Stimulated activated CD4-positive, alpha-beta T cell treated with anti-CD3 and anti-CD28 coated beads, Interleukin-1b, Interleukin-23, amount 100 ng/mL, for 4 hours (primary cell): ENCODE measurements at regions not wholly inside any gene's neighbourhood (a gene's known extent, or its start where the extent isn't known, plus 50 kb on each side); places are given as distances from the start of the nearest gene placed in this dataset.

Experiments
- DNase-seq, 2 donors: peaks; one replicate each; pipeline ENCODE4 v3.0.0-alpha.2; 2020; ENCODE audit warnings: low read depth in 2 of 2

DNA sequence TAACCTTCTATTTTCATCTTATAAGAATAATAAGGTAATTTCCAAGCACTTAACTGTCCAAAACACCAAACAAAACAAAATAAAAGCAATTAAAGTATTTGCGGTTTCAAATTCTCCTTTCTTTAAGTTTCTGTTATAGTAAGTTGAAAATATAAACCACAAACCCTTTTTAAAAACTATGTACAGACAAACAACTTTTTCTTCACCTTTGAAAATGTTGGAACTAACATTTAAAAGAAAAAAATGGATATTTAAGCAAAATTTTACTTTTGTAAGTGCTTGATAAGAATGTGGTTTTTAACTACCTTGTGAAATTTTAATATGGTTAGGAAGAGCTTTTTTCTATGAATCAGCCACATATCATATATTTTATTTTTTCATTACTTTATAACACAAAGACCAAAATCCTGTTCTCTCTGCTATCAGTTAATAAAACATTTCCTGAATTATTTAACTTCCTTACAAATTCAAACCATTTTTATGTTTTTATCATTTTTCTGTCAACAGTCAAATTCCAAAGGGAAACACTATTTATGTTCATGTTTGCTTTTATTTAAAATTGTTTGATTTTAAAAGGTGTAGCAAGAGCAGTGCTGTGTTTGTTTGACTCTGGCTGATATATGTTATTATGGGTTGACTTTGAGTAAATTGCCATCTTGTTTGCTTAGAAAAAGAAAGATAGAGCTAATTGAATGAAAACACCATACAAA is 554.1 kb upstream of the KLHL1 start:
- DNase-seq: no peak

DNA sequence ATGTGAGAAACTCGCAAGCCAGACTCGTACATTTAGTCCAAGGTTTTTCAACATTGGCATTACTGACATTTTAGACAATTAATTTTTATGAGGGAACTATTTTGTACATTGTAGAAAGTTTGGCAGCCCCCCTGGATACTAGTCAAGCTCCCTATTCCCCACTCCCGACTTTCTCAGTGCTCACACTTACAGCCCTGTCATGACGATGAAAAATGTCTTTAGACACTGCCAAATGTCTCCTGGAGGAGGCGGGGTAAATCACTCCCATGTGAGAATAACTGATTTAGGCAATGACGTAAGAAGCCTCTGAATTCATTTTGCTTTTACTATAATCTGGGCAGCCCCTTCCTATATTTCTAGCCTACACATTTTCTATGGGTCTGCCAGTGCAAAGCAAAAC is 535.8 kb upstream of the KLHL1 start:
- DNase-seq: no peak

DNA sequence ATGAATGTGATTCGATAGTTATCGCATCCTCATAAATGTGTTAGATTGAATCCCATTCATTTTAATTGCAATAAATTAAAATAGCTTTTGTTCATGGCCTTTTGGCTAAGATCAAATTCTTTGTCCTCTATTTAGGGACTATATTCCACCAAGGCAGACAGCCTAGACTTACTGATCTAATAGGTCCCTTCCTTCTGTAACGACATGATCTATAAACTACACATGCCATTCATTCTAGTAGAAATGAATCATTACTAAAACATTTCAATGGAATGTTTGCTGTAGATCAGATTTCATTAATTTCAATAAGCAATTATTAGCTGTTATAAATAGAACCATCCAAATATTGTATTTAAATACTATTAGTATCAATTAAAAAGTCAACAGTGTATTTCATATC is 526.6 kb upstream of the KLHL1 start:
- no peak for DNase-seq

DNA sequence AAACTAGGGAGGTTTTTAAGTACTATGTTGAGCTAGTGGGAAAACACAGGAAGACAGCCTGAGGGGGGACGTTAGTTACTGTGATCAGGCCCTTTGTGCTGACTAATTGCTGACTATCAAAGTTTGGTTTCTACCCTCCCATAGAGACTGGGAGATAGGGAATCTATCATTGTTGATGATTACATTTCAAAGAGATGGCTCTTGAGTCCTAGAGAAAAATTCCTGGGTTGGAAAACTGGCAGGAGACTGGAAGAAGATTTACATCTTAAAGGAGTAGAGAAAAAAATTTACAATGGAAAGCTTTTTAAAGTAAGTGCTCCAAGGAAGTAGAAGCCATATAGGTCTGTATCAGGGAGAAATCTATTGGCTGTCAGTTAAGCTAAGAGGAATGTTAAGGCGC is 522.0 kb upstream of the KLHL1 start:
- no peak for DNase-seq

DNA sequence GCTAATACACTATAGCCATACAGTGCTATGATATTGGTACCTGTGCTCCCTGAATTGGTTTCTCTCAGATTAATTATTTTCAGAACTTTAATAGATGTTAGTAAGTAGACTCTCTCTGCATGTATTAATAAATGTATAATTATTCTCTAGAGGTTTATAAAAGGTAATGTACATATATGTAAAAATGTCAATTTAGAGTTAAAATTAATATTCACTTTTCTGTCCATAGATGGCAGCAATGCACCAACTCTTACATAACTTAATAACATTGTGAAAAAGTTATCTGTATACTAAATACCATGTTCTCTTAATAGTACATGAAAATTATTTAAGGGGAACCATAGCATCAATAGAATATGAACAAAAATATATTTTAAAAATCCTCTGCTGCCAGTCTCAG is 515.0 kb upstream of the KLHL1 start:
- DNase-seq: no peak

DNA sequence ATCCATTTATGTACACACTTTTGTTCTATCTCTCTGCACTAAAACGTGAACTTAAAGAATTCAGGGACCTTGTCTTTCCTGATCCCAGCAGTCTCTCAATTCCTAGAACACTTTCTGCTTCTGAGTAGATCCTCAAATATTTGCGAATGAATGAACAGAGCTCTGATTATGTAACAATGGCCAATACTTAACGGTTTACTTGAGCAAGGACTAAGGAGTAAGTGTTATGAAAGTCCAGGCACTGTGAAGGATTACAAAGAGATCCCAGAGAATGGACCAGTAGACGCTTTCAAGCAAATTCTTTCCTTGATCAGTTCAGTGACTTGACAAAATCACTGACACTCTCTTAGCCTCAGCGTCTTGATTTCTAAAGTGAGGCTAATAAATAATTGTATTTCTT is 514.5 kb upstream of the KLHL1 start:
- no peak for DNase-seq

DNA sequence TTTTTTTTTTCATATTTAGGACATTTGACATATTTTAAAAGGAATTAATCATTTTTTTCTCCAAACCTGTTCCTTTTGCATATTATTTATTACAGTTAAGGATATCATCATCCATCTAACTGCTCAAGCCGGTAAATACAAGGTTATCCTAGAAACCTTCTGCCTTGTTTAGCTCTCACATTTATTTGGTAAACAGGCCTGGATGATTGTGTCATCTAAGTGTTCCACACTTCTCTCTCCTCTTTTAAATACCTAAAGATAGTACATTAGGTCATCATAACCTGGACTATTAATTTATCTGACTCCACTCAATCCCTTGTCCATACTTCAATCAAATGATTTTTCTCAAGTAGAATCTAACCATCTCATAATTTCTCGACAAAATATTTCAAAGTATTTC is 511.7 kb upstream of the KLHL1 start:
- DNase-seq: no peak

DNA sequence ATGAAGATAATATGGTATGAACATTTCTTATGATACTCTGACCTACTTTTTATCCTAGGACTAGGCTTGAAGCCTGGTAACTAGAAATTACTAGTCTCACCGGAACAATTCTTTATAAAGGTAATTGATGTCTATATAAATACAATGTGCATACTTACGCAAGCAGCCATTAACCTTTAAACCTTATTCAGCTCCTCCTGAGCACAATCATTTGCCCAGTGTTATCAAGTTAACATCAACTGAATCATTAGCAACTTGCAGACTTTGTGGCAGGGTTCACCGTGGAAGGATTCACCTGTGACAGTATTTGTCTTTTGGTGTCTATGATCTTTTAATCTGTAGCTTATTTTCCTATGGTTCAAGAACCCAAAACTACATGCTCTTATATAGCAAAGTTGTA is 508.6 kb upstream of the KLHL1 start:
- DNase-seq: no peak

DNA sequence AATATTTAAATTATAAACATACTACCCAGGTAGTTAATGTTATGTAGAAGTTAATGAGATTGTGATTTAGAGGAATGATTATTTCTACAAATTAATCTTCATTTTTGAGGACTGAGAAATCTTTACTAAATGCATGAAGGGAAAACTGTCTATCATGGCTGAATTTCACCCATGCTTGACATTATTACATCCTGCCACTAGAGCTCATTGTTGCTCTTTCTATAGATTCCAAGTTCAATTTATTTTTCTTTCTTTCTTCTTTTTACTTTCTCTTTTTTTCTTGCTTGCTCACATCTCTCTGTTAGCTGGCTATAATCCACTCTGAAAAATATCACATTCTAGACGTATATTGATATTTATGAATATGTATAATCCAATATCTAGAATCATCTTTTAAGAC is 505.0 kb upstream of the KLHL1 start:
- no peak for DNase-seq

DNA sequence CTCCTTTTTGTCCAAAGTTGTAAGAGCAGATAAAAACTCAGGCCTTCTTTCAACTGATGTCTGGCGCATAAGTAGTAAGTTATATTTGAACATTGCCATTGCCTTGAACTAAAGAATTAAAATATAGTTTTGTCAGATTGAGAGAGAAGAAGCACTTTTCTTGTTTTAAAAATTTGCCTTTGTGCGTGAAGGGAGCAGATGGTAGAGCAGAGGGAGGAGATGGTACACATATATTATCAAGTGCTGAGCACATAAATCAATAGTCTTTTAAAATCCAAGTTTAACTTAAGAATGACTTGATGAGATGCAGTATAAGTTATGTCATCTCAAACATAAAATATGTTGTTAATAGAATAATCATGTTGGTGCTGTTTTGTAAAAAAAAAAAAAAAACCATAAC is 504.6 kb upstream of the KLHL1 start:
- DNase-seq: no peak

DNA sequence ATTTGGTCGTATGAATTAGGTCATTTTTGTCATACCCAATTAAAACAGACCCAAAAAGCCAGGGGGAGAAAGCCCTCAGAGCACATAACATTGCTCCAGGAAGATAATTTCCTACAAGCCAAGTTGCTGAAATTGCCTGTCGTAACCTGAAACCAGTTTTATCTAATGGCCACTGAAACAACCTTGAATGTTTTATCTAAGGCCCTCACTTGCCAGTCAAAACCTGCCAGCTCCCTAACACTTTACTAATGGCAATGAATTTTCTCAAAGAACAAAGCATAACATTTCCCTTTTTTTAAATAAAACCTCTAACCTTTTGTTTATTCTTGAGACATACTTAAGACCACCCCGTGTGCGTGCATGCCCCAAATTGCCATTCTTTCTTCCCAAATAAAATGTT is 496.2 kb upstream of the KLHL1 start:
- no peak for DNase-seq

DNA sequence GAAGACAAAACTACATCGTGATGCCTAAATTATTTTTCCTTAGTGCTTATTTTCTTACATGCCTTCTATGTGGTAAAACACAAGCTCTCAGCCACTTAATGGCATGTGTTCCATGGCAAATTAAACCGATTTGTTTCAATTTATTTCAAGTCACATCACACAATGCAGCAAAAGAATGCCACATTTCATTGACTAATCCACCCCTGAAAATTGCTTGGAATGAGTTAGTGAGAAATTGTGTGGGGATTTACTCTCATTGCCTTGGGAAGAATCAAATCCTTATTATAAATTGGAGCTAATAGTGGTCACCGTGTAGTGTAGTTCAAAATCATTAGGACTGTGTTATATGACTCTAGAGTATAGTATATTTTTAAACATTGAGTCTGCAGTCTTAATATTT is 485.5 kb upstream of the KLHL1 start:
- DNase-seq: no peak

DNA sequence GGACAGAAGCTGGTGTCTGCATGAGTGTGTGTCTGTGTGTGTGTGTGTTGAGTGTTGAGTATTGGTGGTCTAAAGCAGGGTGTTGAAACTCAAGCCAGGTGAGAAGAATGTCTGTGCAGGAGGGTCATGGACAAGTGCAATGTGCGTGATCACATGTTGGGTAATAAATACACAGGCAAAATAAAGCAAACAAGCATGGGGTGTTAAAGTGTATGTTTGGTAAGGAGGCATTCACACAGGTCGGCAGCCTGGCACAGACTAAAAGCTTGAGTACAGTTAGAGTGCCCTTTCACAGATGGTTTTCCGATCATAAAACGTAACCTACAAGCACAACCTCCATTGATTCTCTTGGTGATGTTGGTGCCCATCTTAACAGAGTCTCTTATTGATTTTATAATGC is 476.9 kb upstream of the KLHL1 start:
- DNase-seq: no peak

DNA sequence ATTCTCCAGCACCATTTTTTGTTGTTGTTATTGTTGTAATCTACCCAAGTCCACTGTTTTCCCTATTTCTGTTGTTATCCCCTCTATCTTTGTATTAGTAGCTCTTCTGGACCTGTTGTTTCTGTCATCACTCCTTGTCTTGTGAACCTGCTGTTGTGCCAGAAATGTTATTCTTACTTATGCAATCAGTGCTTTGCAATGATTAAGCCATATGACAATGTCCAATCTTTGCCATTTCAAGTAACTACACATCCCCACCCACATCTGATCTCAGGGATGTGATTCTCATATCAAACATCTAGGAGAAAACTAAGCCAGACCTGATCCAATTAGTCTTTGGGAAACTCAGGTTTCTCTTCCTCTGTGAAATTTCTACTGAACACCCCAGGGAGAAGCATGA is 472.6 kb upstream of the KLHL1 start:
- DNase-seq: no peak

DNA sequence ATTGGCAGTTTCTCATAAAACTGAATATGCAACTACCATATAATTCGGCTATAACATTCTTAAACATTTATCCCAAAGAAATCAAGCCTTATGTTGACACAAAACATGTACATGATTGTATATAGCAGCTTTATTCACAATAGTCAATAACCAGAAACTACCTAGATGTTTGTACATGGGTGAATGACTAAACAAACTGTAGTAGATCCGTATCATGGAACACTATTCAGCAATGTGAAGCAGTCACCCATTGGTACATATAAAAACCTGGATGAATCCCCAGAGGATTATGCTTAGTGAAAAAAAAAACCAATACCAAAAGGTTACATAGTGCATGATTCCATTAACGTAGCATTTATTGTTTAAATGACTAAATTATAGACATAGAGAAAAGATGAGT is 471.7 kb upstream of the KLHL1 start:
- DNase-seq: no peak

DNA sequence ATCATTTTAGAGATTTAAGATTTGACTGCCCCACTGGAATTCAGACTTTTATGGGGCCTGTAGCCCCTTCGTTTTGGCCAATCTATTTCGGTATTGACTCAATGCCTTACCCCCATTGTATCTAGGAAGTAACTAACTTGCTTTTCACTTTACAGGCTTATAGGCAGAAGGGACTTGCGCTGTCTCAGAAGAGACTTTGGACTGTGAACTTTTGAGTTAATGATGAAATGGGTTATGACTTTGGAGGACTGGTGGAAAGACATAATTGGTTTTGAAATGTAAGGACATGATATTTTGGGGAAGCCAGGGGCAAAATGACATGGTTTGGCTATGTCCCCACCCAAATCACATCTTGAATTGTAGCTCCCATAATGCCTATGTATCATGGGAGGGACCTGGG is 463.0 kb upstream of the KLHL1 start:
- no peak for DNase-seq

DNA sequence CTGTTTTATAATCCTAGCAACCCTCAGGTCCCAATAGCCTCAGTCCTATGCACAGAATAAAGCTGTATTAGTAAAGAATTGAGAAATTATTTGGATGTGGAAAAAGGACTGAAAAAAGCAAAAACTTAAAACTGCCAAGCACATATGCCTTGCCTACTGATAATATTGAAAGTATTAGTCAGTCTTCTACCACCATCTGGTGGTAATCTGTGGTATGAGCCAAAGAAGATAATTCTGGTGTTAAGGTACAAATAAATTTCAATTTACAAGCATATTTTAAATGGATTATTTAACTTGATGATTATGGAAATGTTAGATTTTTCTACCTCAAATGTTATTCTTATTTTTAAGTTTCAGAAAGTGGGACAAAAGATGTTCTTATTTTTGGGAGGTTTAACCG is 460.3 kb upstream of the KLHL1 start:
- no peak for DNase-seq

DNA sequence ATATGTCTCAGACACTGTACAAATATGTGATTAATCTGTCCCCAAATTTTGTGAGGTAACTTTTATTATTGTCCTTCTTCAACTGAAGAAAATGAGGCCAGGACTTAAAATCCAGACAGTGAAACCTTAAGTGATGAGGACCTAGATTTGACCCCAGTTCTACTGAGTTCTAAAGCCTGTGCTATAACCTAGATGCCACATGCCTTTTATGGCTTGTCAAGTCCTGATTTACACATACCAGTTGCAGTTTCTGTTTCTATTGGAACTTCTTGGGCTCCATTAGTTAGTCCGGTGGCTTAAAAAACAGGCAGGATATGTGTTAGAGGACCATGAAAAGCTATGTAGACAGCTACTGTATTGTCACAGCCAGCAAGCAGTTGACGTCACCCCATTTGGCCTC is 436.5 kb upstream of the KLHL1 start:
- no peak for DNase-seq

DNA sequence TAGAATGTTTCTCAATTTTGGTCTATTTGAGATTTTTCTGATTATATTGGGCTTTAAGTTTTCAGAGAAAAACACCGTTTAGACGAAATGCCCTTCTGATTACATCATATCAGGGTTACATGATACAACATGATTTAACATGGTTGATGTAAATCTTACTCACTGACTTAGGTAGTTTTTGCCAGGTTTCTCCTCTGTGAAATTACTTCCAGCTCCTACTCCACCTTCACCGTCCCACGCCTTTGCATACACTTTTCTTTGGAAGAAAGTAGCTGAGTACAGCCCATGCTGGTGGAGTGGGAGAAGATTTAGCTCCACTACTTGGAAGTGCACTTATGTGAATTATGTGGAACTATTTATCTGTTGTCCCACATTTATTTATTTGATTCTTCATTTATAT is 433.2 kb upstream of the KLHL1 start:
- no peak for DNase-seq

DNA sequence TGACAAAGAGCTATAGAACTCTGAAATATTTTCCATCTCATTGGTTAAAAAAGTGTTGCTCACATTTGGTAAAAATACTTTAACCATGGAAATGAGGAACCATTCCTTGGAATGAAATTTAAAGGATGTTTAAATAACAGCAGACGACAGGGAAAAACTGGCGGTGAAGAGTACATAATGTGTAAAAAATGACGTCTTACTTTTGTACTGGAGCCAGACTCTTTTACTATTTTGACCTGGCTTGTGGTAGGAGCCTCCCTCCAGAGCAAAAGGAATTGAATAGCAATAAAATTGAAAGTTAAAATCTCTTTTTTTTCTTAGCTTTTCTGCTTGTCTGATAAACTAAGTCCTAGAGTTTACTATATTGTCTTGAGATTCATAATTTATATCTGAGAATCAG is 426.2 kb upstream of the KLHL1 start:
- DNase-seq: no peak

DNA sequence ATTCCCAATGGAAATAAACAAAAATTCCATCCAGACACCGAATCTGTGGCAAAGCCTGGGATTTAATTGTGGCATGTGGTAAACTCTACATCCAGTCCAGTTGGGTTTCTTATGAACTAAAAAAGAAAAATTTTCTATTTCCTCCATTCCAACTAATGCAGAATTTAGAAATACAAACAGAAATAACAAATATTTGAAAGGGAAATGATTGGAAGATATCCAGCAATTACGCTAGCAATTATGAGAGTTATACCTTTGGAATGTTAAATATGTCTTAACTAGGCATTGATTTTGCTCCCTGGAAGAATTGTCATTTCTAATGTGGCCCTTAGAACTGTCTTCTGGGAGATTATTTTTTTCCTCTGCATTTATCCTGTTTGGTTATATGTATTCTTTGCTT is 421.4 kb upstream of the KLHL1 start:
- no peak for DNase-seq

DNA sequence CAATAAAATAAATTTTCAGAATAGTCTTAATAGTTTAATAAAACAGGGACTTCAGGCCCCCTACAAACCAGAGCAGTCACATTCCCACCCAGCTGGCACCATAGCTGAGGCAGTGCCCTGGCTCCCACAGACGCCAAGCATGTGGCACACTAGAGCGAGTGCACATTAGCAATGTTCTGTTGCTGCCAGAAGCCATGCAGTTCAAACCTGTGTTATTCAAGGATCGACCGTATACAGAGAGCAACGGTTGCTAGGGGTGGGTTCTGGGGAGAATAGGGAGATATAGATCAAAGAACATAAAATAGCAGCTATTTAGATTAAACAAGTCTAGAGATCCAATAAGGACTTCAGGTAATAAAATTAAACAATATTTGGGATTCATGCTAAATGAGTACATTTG is 419.3 kb upstream of the KLHL1 start:
- DNase-seq: no peak

DNA sequence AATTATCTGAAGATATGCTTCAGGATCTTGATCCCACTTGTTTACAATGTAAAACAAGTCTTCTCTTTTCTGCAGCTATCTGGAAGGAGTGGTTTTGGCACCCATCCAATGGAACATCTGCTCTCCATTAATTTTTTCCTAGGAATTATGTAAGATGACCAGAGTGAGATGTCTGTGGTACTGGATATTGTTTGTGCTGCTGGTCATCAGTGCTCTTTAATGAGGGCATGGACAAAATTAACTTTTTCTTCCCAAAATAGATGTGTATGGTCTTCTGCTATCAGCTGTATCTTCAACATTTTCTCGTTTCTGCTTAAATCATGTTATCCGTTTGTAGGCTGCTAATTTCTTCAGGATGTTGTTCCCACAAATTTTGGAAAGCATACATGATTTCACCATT is 415.4 kb upstream of the KLHL1 start:
- no peak for DNase-seq

DNA sequence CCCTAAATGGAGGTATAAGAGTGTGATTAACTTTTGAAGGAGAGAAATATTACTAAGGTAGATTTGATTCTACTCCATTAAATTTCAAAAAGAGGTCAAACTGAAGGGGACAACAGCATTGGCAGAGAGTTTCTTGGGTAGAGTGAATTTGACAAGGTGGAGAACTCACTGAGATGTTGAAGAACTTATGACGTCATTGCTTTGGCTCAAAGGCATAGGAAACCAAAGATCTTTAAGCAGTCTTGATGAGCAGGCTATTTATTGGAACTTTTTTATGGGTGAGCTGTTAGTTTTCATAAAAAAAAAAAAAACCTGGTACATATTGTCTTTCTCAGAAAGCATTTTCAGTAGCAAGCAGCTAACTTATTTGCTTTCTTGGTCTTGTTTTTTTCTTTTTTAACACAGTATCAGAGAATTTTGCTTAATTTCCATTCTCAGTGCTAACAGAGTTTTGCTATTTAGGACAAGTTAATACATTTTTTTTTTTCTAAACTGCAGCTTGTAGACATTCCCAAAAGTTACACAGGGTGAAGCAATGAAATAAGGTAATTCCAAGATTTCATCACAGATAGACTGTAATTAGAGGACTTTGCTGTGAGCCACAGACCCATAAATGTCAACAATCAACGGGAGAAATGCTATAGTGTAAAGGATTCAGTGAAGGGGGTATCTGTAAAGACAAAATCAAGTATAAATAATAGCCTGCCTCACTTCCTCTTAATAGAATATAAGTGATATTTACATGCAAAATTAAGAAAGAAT is 412.2 kb upstream of the KLHL1 start:
- DNase-seq: no peak
